Activated CD8-positive, alpha-beta memory T cell treated with anti-CD3 and anti-CD28 coated beads for 36 hours (primary cell): ENCODE measurements at regions not wholly inside any gene's neighbourhood (a gene's known extent, or its start where the extent isn't known, plus 50 kb on each side); places are given as distances from the start of the nearest gene placed in this dataset.
"Not testable (repeated sequence)": the region's sequence is repeated elsewhere in the genome, so short reads cannot be mapped to it uniquely, and the experiment has no call there.

Source experiments
- CTCF ChIA-PET: fragments of 350-600 bp; sonication (Branson Sonifier 250); formaldehyde crosslinking; loops from one replicate; lab custom pipeline; 2021; ENCODE audit warnings: antibody characterized with exemption; lab: Charles Lee
- POLR2A ChIA-PET: fragments of 350-600 bp; sonication (Branson Sonifier 250); formaldehyde crosslinking; loops from one replicate; lab custom pipeline; 2021; ENCODE audit warnings: antibody characterized with exemption; lab: Charles Lee

DNA sequence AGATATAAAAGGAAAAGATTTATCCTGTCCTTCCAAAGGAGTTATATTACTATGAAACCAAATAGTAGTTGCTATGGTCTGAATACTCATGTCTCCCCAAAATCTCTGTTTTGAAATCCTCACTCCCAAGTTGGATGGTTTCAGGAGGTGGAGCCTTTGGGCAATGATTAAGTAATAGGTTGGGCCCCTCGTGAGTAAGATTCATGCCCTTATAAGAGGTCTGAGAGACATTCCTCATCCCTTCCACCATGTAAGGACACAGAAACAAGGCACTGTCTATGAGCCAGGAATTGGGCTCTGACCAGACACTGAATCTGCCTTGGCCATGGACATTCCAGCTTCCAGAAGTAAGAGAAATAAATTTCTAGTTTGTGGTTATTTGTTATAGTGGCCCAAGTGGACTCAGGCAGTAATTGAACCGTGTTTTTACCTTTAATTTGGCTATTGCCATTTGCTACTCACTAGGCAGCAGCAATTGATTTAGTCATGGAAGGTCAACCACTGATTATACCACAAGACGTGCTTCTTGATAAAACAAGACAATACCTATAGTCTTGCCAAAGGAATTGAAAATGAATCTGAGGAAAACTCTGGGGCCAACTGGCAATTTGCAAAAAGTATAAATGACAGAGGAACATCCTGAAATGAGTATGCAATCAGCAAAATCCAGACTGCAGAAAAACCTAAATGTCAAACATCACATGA lies 717.4 kb upstream of the SPRY2 start:
- POLR2A ChIA-PET, result no interaction called here
- CTCF ChIA-PET, result no interaction called here

- CTCF ChIA-PET, result no interaction called here
Measured at GRCh38 chr13:81051873-81052272, 710.9 kb upstream of the SPRY2 start.

DNA sequence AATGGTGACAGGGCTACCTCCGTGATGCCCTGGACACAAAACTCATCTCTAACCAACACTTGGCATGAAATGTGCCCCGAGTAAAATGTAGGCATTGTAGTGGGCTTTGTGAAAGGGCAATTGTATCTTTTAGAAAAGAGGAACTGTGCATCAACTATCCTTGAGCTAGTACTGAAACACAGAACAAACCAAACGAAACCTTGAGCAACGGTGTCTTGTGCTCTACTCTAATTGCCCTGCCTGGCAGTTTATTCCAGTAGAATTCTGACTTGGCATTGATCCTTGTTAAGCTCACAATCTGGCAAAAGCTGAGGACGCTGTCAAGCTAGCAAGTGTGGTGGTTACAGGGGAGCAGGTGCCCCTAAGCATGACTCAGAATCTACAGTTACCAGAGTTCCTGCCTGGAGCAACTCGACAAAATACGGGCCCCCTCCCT lies 707.1 kb upstream of the SPRY2 start:
- CTCF ChIA-PET, result interaction anchor here (0.6 kb wide), 1 partner anchor 40 kb away, joined by 3 read pairs; no protein-coding TSS in a partner anchor
- POLR2A ChIA-PET, result no interaction called here

More at GRCh38 chr13:81051873-81052272, 710.9 kb upstream of the SPRY2 start:
- POLR2A ChIA-PET, result no interaction called here

DNA sequence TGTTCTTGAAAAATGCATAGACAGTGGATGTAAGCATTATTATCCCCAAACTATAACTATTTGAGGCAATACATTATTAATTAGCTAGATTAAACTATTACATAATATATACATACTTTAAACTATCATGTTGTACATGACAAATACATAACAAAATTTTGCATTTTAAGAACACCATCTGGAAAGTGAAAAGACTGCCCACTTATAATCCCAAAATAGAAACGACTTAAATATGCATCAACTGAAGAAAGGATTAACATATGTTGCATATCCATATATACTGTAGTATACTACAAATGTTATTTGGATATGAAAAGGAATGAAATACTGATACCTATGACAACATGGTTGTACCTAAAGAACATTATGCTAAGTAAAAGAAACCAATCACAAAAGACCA lies 700.8 kb upstream of the SPRY2 start:
- ChIA-PET CTCF (no interaction called here), POLR2A (no interaction called here)

DNA sequence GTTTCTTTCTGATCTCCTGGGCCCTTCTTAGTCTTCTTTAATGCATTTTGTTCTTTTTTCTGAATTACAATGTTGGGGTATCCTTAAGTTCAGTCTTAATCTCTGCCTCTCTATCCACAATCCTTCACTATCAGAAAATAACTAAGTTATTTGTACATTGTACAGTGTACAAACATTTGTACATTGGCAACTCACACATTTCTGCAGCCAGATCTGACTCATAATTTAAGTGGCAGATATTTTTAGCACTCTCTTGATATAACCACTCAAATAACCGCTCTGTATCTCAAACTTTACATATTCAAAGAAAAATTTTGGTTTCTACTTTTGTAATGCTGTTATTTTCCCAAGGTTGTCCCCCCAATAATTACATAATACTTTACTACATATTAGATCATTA lies 691.1 kb upstream of the SPRY2 start:
- POLR2A ChIA-PET, result no interaction called here
- CTCF ChIA-PET, result no interaction called here

DNA sequence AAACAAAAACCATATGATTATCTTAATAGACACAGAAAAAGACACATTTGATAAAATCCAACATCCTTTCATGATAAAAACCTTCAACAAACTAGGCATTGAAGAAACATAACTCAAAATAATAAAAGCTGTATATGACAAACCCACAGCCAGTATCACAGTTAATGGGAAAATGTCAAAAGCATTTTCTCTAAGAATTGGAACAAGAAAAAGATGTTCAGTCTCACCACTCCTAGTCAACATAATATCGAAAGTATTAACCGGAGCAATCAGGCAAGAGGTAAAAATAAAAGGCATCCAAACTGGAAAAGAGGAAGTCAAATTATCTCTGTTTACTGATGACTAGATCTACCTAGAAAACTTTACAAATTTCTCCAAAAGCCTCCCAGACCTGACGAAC lies 684.2 kb upstream of the SPRY2 start:
- ChIA-PET POLR2A (no interaction called here), CTCF (no interaction called here)

GRCh38 chr13:81021284-81021840 lies 680.4 kb upstream of the SPRY2 start:
- ChIA-PET CTCF (no interaction called here), POLR2A (no interaction called here)

DNA sequence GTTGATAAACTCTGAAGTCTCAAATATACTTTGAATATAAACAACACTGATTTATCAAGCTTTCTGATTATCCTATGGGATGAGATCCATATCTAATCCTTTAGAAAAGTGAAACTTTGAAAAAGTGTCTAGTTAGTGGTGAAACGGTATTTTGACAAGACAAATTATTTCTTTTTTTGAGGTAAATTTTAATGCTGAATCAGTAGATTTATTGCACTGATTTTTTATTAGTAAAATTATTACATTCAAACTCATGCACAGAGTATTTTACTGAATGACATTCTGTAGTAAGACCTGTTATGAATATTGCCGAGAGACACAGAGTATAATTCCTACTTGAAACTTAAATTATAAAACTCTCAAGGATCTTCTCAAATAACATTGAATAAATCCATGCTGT lies 679.1 kb upstream of the SPRY2 start:
- CTCF ChIA-PET, result no interaction called here
- POLR2A ChIA-PET, result no interaction called here

DNA sequence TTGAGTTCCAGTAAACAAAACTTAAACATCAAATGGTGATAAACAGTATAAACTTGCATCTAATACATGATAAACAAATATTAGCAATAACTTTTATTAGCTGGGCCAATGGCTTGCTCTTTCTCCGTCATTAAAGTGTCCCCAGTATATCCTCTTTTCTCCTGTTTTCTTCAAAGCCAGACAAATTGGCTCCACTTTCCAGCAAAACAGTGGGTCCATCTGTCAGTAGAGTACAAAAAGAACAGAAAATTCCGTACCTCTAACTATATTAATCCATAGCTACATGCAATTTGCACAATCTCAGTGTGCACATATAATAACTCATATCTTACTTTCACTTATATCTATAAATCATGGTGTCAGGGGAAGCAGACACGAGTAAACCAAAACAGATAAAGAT lies 678.0 kb upstream of the SPRY2 start:
- CTCF ChIA-PET, result no interaction called here
- POLR2A ChIA-PET, result no interaction called here

- CTCF ChIA-PET, result no interaction called here
- POLR2A ChIA-PET, result no interaction called here
Measured at GRCh38 chr13:81017513-81018152, 676.7 kb upstream of the SPRY2 start.

GRCh38 chr13:81012031-81012430 lies 671.1 kb upstream of the SPRY2 start:
- ChIA-PET POLR2A (no interaction called here), CTCF (no interaction called here)

DNA sequence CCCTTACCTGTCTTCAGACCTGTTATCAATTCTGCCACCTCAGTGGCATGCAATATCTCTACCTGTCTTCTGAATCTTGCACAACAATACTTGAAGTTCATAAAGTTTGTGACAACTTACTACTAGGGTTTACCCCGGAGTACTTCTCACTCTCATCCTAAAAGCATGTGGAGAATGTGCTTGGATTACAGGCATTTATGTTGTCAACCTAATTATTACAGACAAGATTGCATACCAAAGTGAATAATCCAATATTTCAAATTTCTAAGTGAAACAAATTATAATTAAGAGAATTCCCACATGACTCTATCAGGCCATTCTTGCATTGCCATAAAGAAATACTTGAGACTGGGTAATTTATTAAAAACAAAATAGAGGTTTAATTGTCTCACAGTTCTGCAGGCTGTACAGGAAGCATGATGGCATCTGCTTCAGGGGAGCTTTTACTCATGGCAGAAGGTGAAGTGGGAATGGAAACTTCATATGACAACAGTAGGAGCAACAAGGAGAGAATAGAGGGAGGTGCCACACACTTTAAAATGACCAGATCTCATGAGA lies 661.0 kb upstream of the SPRY2 start:
- CTCF ChIA-PET, result no interaction called here
- POLR2A ChIA-PET, result no interaction called here

GRCh38 chr13:80998603-80999002 lies 657.7 kb upstream of the SPRY2 start:
- POLR2A ChIA-PET, CTCF ChIA-PET: not testable (repeated sequence)

DNA sequence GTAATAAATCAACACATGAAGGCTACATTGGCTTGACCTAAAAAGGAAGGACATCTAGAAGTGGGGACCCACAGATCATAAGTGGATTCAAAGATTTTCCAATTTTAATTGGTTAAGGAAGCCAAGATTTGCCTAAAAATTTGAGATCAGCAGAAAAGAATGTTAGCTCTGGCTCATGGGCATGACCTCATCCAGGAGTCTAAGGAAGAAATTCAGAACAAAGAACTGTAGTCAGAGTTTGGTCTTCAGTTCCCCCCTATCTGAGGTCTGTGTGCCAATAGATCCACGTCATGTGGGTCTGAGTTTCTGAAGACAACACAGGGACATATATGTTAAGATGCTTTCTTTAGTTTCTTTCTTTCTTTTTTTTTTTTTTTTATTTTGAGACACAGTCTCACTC lies 648.8 kb upstream of the SPRY2 start:
- ChIA-PET CTCF (no interaction called here), POLR2A (no interaction called here)

GRCh38 chr13:80989241-80989640 lies 648.3 kb upstream of the SPRY2 start:
- ChIA-PET CTCF (no interaction called here), POLR2A (no interaction called here)

DNA sequence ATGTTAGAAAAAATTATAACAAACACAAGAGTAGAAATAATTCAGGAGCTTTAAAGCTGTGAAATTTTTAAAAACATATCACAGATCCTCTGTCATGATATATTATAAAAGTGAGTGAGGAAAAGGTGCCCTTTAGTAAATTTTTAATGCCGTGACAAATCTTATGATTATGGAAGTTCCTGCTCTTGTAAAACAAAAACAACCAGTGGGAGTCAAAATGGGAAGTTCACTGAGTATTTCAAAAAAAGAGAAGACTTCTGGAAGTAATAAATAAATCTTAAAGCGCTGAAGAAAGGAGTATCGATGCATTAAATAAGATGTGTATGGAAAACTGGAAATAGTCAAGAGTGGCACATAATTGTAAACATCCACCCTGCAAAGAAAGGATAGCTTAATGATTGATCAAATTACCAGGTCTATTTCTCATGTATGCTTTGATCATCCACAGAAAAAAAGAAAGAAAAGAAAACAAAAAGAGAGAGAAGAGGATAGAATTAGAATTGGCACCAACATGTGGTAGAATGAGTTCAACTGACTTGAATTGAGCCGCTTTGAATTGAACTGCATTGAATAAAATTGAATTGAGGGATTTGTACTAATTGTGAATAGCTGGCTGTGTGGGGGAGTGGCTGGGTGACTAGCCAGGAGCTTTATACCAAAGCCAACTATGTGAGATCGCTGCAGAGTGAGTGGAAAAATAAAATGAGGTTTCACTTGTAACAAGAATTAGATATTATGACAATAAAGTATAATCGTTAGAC lies 647.6 kb upstream of the SPRY2 start:
- ChIA-PET CTCF (no interaction called here), POLR2A (no interaction called here)

DNA sequence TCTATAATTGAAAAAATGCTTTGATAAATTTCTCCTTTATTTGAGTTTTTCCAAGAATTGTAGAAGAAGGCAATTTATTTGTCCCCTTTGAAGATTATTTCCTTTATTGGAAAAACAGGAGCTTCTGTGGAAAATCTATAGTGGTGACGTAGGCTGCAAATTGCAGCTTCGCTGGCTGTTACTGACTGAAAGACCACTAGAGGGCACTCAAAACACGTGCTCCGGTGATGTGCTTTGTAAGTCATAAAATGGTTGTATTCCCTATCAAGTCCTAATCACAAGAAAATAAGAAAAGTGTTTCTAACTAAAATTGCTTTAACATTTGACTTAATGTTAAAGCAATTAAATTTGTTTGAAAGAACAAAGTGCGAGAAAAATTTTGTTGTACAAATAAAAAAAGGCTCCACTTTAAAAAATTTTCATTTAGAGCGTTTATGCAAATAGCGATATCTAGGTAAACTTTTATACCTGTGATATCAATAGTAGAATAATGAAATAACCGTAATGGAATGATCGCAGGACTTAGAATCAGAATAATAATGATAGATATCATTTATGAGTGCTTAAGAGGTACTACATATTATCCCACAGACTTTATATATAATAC lies 638.2 kb upstream of the SPRY2 start:
- CTCF ChIA-PET, result no interaction called here
- POLR2A ChIA-PET, result no interaction called here

DNA sequence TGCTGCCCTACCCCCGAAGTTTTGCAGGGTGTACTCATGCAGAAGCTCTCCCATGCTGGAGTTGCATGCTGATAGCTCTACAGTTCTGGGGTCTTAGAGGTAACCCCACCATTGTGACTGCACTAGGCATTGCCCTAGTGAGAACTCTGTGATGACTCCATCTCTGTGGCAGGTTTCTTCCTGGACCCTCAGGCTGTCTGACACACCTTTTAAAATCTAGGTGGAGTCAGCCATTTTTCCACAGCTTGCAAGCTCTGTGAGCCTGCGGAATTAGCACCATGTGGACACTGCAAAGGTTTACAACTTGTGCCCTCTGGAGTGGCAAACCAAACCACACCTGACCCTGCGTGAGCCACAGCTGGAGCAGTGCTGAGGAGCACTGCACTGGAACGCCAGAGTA lies 636.2 kb upstream of the SPRY2 start:
- ChIA-PET CTCF (no interaction called here), POLR2A (no interaction called here)

- CTCF ChIA-PET, result no interaction called here
- POLR2A ChIA-PET, result no interaction called here
Measured at GRCh38 chr13:80975903-80976302, 635.0 kb upstream of the SPRY2 start.

GRCh38 chr13:80973721-80974120 lies 632.8 kb upstream of the SPRY2 start:
- ChIA-PET CTCF (no interaction called here), POLR2A (no interaction called here)
